Occipital lobe (tissue), 1 donor: ENCODE measurements at regions not wholly inside any gene's neighbourhood (a gene's known extent, or its start where the extent isn't known, plus 50 kb on each side); places are given as distances from the start of the nearest gene placed in this dataset. TPM values are rescaled to one million over a fixed set of nuclear protein-coding genes. Genes with fewer than 3 reads are reported as not detected.

Experiments
- small RNA-seq: library from RNA; depleted of rRNA; stranded (forward); fragments of <200 nt; gene quantifications from one replicate; pipeline ENCODE3, GENCODE V24; 2014

Small RNAs in the stretch of these regions (small RNA-seq; reads per million reads assigned to genes)
- gene RNU1-65P (not detected), gene RNU6-129P (not detected), gene RNU6-478P (not detected)
